Upper lobe of left lung (tissue), 4 donors: ENCODE measurements at regions not wholly inside any gene's neighbourhood (a gene's known extent, or its start where the extent isn't known, plus 50 kb on each side); places are given as distances from the start of the nearest gene placed in this dataset.

ENCODE experiments used
- EP300 ChIP-seq, 4 donors: sonication (generic); formaldehyde crosslinking; IDR thresholded peaks; one replicate each; pipeline ENCODE4 v1.5.1; 2017; ENCODE audit warnings: antibody characterized with exemption in 4 of 4, control low read depth in 2 of 4
- TF ChIP-seq, protein P1 (sequence below), 6 experiments: fragments of 450-650 bp in 4 of 6; fragments of 200-600 bp in 2 of 6; sonication (generic) in 2 of 6; IDR thresholded peaks; one replicate each; pipeline ENCODE4 v1.5.1; 2016 to 2019; ENCODE audit warnings: antibody characterized with exemption in 6 of 6

GRCh38 chr5:68070591-68071281 is 144.8 kb upstream of the PIK3R1 start:
- TF ChIP-seq, protein P1, sequence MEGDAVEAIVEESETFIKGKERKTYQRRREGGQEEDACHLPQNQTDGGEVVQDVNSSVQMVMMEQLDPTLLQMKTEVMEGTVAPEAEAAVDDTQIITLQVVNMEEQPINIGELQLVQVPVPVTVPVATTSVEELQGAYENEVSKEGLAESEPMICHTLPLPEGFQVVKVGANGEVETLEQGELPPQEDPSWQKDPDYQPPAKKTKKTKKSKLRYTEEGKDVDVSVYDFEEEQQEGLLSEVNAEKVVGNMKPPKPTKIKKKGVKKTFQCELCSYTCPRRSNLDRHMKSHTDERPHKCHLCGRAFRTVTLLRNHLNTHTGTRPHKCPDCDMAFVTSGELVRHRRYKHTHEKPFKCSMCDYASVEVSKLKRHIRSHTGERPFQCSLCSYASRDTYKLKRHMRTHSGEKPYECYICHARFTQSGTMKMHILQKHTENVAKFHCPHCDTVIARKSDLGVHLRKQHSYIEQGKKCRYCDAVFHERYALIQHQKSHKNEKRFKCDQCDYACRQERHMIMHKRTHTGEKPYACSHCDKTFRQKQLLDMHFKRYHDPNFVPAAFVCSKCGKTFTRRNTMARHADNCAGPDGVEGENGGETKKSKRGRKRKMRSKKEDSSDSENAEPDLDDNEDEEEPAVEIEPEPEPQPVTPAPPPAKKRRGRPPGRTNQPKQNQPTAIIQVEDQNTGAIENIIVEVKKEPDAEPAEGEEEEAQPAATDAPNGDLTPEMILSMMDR (IDR thresholded peaks at IDR 0.05) = no peak
- TF ChIP-seq EP300 (IDR thresholded peaks at IDR 0.05) = no peak
